Stomach (tissue), 8 donors: ENCODE measurements at regions not wholly inside any gene's neighbourhood (a gene's known extent, or its start where the extent isn't known, plus 50 kb on each side); places are given as distances from the start of the nearest gene placed in this dataset.

Experiments
- DNase-seq, 2 donors: peaks; one replicate each; pipeline versions ENCODE4 v3.0.0 to v3.0.0-alpha.2; 2013 to 2019
- H3K27ac ChIP-seq, 5 donors: fragments of 200-600 bp in 4 of 5; sonication (generic) in 4 of 5; one replicate each; pipeline ENCODE4 v1.5.1; 2013 to 2019; ENCODE audit warnings: mild to moderate bottlenecking in 1 of 5, moderate library complexity in 1 of 5
- H3K27me3 ChIP-seq, 3 donors: fragments of 200-600 bp; sonication (generic); one replicate each; pipeline ENCODE4 v1.5.1; 2017 to 2019; ENCODE audit warnings: mixed run types in 1 of 3
- H3K36me3 ChIP-seq, 4 donors: fragments of 200-600 bp; sonication (generic); 1 replicate in 3 of 4; 2 replicates in 1 of 4; pipeline ENCODE4 v1.5.1; 2016 to 2019
- H3K4me1 ChIP-seq, 4 donors: fragments of 200-600 bp; sonication (generic); one replicate each; pipeline ENCODE4 v1.5.1; 2016 to 2019
- H3K4me3 ChIP-seq, 4 donors: fragments of 200-600 bp; sonication (generic) in 3 of 4; one replicate each; pipeline ENCODE4 v1.5.1; 2016 to 2019; ENCODE audit warnings: mild to moderate bottlenecking in 1 of 4
- H3K9me3 ChIP-seq, 4 donors: fragments of 200-600 bp; sonication (generic); one replicate each; pipeline ENCODE4 v1.5.1; 2016 to 2019
- EP300 ChIP-seq: sonication (generic); formaldehyde crosslinking; IDR thresholded peaks from one replicate; pipeline ENCODE4 v1.6.1; 2017; ENCODE audit warnings: antibody characterized with exemption
- POLR2A ChIP-seq, 4 donors: fragments of 450-650 bp; IDR thresholded peaks; one replicate each; pipeline ENCODE4 v1.6.1; 2016; ENCODE audit warnings: antibody characterized with exemption in 4 of 4, control low read depth in 2 of 4, mild to moderate bottlenecking in 1 of 4, moderate library complexity in 1 of 4
- POLR2AphosphoS5 ChIP-seq, 3 donors: sonication (generic); formaldehyde crosslinking; IDR thresholded peaks; one replicate each; pipeline ENCODE4 v1.6.1; 2016; ENCODE audit warnings: antibody characterized with exemption in 3 of 3
- WGBS, 5 donors: extraction: QIAGEN DNeasy Blood & Tissue Kit in 3 of 5; methylation state at CpG; one replicate each; pipeline versions ENCODE4 v1.1.5 to v1.1.7; 2013 to 2018; 5-methylcytosine and 5-hydroxymethylcytosine counted together
- intact Hi-C: fragments of 100-400 bp; cut with DNase I; formaldehyde crosslinking; loops from one replicate; pipeline ENCODE4 v1.15.1; 2023; ENCODE audit warnings: low total_unique reads
- TF ChIP-seq, protein P1 (sequence below), 7 experiments: fragments of 450-650 bp in 4 of 7; fragments of 200-600 bp in 3 of 7; sonication (generic) in 3 of 7; IDR thresholded peaks; one replicate each; pipeline ENCODE4 v1.5.1; 2016 to 2019; ENCODE audit warnings: antibody characterized with exemption in 7 of 7, control low read depth in 2 of 7, mild to moderate bottlenecking in 1 of 7
- donor health status: healthy with polysubstance abuse.
- donor health status: Bipolar disorder and iron deficiency.
- donor health status: healthy.

DNA sequence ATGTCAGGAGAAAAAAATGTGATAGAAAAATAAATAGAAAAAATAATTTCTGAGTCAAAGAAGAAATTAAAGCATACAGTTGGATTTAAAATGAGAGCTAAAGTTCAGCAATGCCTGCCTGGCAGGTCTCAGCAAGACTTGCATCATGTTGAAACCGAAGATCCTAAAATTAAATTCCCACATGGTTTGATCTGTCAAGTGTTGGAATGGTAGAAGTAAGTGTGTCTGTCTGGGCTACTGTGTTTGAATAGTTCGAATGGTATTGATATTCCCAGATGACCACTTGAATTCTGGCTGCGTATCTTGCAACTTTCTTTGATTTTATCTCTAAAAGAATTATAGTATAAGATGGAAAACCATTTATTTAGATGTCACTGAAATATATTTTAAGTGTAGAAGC lies 1349.6 kb downstream of the EPHA7 start:
- H3K9me3 ChIP-seq: no peaks in the 10 kb centered on the region
- intact Hi-C loops: no loop called here
- no peaks in the 10 kb centered on the region for H3K4me1 ChIP-seq
- no peaks in the 10 kb centered on the region for H3K36me3 ChIP-seq
- DNase-seq: no peak
- H3K27me3 ChIP-seq: no peaks in the 10 kb centered on the region
- H3K4me3 ChIP-seq: no peak overlapping the region
- H3K27ac ChIP-seq: no peak overlapping the region
- TF ChIP-seq EP300 (no peak), POLR2A (IDR thresholded peaks at IDR 0.05) (no peak), POLR2AphosphoS5 (IDR thresholded peaks at IDR 0.05) (no peak)
- TF ChIP-seq, protein P1, sequence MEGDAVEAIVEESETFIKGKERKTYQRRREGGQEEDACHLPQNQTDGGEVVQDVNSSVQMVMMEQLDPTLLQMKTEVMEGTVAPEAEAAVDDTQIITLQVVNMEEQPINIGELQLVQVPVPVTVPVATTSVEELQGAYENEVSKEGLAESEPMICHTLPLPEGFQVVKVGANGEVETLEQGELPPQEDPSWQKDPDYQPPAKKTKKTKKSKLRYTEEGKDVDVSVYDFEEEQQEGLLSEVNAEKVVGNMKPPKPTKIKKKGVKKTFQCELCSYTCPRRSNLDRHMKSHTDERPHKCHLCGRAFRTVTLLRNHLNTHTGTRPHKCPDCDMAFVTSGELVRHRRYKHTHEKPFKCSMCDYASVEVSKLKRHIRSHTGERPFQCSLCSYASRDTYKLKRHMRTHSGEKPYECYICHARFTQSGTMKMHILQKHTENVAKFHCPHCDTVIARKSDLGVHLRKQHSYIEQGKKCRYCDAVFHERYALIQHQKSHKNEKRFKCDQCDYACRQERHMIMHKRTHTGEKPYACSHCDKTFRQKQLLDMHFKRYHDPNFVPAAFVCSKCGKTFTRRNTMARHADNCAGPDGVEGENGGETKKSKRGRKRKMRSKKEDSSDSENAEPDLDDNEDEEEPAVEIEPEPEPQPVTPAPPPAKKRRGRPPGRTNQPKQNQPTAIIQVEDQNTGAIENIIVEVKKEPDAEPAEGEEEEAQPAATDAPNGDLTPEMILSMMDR (IDR thresholded peaks at IDR 0.05): no peak
- 58 to 70% (median 66%) methylated on average over 3 of the region's 3 CpGs for WGBS, 5 donors

GRCh38 chr6:92052513-92052912 lies 1366.8 kb downstream of the EPHA7 start:
- no peak overlapping the region for H3K4me3 ChIP-seq
- H3K36me3 ChIP-seq: no peaks in the 10 kb centered on the region
- intact Hi-C loops: no loop called here
- H3K27me3 ChIP-seq: no peaks in the 10 kb centered on the region
- TF ChIP-seq POLR2A (IDR thresholded peaks at IDR 0.05): no peak
- TF ChIP-seq, protein P1 (IDR thresholded peaks at IDR 0.05): no peak
- no peak for TF ChIP-seq EP300
- TF ChIP-seq POLR2AphosphoS5 (IDR thresholded peaks at IDR 0.05): no peak
- WGBS, 5 donors: 42 to 66% (median 55%) methylated on average over 2 of the region's 2 CpGs
- no peak overlapping the region for H3K27ac ChIP-seq
- no peaks in the 10 kb centered on the region for H3K4me1 ChIP-seq
- DNase-seq: no peak
- no peaks in the 10 kb centered on the region for H3K9me3 ChIP-seq

DNA sequence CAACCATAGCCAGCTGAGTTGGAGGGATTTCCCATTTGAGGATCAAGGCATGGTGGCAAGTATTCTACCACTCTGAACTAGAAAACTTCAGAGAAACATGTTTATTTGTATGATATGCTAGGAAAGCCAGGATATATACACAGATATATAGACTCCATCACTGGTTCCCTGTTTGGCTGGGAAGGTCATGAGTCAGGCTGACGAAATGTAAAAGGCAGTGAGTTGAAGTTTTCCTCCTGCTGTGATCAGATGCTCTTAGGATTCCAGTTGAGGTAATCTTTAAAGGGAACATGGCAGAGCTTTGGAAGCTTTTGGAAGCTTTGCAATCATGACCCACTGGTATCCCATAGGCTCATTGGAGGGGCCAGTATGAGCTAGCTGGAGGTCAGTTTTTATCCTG lies 1369.1 kb downstream of the EPHA7 start:
- Histone ChIP-seq H3K27me3 (no peaks in the 10 kb centered on the region), H3K4me3 (no peak overlapping the region), H3K27ac (no peak overlapping the region), H3K9me3 (no peaks in the 10 kb centered on the region), H3K36me3 (no peaks in the 10 kb centered on the region), H3K4me1 (no peaks in the 10 kb centered on the region)
- no peak for TF ChIP-seq POLR2A (IDR thresholded peaks at IDR 0.05)
- TF ChIP-seq, protein P1 (IDR thresholded peaks at IDR 0.05): no peak
- TF ChIP-seq POLR2AphosphoS5 (IDR thresholded peaks at IDR 0.05): no peak
- TF ChIP-seq EP300: no peak
- WGBS, 5 donors: 15 to 73% (median 54%) methylated on average over 1 of the region's 1 CpG
- intact Hi-C loops: no loop called here
- DNase-seq: no peak

GRCh38 chr6:92047860-92048259 lies 1371.5 kb downstream of the EPHA7 start:
- H3K36me3 ChIP-seq: no peaks in the 10 kb centered on the region
- H3K27ac ChIP-seq: no peak overlapping the region
- DNase-seq: no peak
- TF ChIP-seq, protein P1 (IDR thresholded peaks at IDR 0.05): no peak
- TF ChIP-seq POLR2AphosphoS5 (IDR thresholded peaks at IDR 0.05): no peak
- intact Hi-C loops: no loop called here
- no peaks in the 10 kb centered on the region for H3K4me1 ChIP-seq
- H3K27me3 ChIP-seq: no peaks in the 10 kb centered on the region
- WGBS, 5 donors: 80 to 88% (median 85%) methylated on average over 4 of the region's 4 CpGs
- H3K4me3 ChIP-seq: no peak overlapping the region
- no peaks in the 10 kb centered on the region for H3K9me3 ChIP-seq
